ENCODE measurements at regions not wholly inside any gene's neighbourhood (a gene's known extent, or its start where the extent isn't known, plus 50 kb on each side); places are given as distances from the start of the nearest gene placed in this dataset.

DNA sequence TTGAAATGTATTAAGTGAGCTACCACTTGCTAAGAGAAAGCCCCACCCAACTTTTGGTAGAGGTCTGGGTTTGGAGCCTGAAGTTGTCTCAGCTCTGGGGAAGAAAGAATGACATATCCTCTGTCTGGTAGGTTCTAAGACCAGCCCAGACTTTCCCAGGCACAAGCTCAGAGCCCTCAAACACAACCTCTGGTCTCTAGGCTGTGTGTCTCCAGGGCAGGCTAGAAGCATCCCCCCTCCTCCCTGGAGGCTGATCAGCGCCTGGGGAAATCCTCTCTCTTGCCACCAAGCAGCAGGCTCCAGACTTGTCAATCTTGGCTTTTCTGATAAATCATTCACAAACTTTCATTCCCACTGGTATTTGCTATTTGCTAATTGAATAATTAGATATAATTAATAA is 226.5 kb upstream of the CST7 start:
- H4K20me1 ChIP-seq (replicated peaks; ENCODE audit: control insufficient read depth, extremely low read depth, insufficient read depth, low read length), result no peaks in the 10 kb centered on the region
- H3K9ac ChIP-seq (replicated peaks; ENCODE audit: extremely low read depth, insufficient read depth, low read length), result no peak overlapping the region
- intact Hi-C loops (cut with micrococcal nuclease) (no loop called here), dilution Hi-C loops (cut with MboI; ENCODE audit: extremely low pct_ligation_motif_present, low sequenced_read_pairs) (no loop called here)
- CTCF ChIA-PET, result no interaction called here
- TF ChIP-seq FOS (IDR thresholded peaks at IDR 0.05; ENCODE audit: borderline replicate concordance, insufficient read depth, low read length) (no peak), MYC (IDR thresholded peaks at IDR 0.05; ENCODE audit: low read depth, low read length) (no peak), POLR2A (IDR thresholded peaks at IDR 0.05; ENCODE audit: low read depth, low read length) (no peak), JUN (IDR thresholded peaks at IDR 0.05; ENCODE audit: borderline replicate concordance, insufficient read depth, insufficient read length, low read depth) (no peak), GATA2 (IDR thresholded peaks at IDR 0.05; ENCODE audit: insufficient read depth, insufficient read length, low read depth, low read length) (no peak), EZH2 (IDR thresholded peaks at IDR 0.05; ENCODE audit: borderline replicate concordance, low read depth, low read length, severe bottlenecking) (no peak), POLR2AphosphoS5 (IDR thresholded peaks at IDR 0.05; ENCODE audit: insufficient read depth, low read depth, low read length) (no peak)
- TF ChIP-seq, protein P1, sequence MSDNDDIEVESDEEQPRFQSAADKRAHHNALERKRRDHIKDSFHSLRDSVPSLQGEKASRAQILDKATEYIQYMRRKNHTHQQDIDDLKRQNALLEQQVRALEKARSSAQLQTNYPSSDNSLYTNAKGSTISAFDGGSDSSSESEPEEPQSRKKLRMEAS (IDR thresholded peaks at IDR 0.05; ENCODE audit: insufficient read depth, insufficient read length), result no peak
- TF ChIP-seq, protein P2, sequence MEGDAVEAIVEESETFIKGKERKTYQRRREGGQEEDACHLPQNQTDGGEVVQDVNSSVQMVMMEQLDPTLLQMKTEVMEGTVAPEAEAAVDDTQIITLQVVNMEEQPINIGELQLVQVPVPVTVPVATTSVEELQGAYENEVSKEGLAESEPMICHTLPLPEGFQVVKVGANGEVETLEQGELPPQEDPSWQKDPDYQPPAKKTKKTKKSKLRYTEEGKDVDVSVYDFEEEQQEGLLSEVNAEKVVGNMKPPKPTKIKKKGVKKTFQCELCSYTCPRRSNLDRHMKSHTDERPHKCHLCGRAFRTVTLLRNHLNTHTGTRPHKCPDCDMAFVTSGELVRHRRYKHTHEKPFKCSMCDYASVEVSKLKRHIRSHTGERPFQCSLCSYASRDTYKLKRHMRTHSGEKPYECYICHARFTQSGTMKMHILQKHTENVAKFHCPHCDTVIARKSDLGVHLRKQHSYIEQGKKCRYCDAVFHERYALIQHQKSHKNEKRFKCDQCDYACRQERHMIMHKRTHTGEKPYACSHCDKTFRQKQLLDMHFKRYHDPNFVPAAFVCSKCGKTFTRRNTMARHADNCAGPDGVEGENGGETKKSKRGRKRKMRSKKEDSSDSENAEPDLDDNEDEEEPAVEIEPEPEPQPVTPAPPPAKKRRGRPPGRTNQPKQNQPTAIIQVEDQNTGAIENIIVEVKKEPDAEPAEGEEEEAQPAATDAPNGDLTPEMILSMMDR (IDR thresholded peaks at IDR 0.05; ENCODE audit: extremely low read depth in 1 of 2, insufficient read depth in 1 of 2, low read depth in 1 of 2, low read length in 2 of 2), result no peak
- no peak overlapping the region for H2AFZ ChIP-seq (ENCODE audit: low read depth, low read length)
- H3K36me3 ChIP-seq (ENCODE audit: control insufficient read depth in 2 of 2, extremely low read depth in 1 of 2, insufficient read depth in 2 of 2, low read length in 2 of 2), result no peaks in the 10 kb centered on the region
- no peaks in the 10 kb centered on the region for H3K4me1 ChIP-seq (ENCODE audit: control insufficient read depth, extremely low read depth, insufficient read depth, low read length)
- H3K27ac ChIP-seq (ENCODE audit: insufficient read depth, low read depth, low read length), result no peak overlapping the region
- no peak overlapping the region for H3K4me3 ChIP-seq (replicated peaks in 1 of 3; ENCODE audit: insufficient read depth in 1 of 3, low read depth in 1 of 3, low read length in 3 of 3)
- no peaks in the 10 kb centered on the region for H3K9me3 ChIP-seq (replicated peaks; ENCODE audit: control insufficient read depth, insufficient read depth, low read length)
- DNase-seq (ENCODE audit: low read depth, low spot score) (no peak), FAIRE-seq (no peak)
- no peaks in the 10 kb centered on the region for H3K9me1 ChIP-seq (replicated peaks; ENCODE audit: control insufficient read depth, extremely low read depth, insufficient read depth, low read length)
- H3K79me2 ChIP-seq (ENCODE audit: control insufficient read depth, insufficient read depth, low read length), result no peaks in the 10 kb centered on the region
- no TSS peak for BruUV-seq (replicated peaks)
- no peaks in the 10 kb centered on the region for H3K27me3 ChIP-seq (ENCODE audit: control insufficient read depth in 2 of 2, insufficient read depth in 2 of 2, low read length in 2 of 2)
- no peak overlapping the region for H3K4me2 ChIP-seq (ENCODE audit: insufficient read depth, low read length)
- POLR2A ChIA-PET, result no interaction called here

All from endothelial cell of umbilical vein (primary cell).